ENCODE measurements at regions not wholly inside any gene's neighbourhood (a gene's known extent, or its start where the extent isn't known, plus 50 kb on each side); places are given as distances from the start of the nearest gene placed in this dataset.

GRCh38 chr10:70960316-70960715 lies 72.0 kb upstream of the PCBD1 start:
- H3K79me2 ChIP-seq (ENCODE audit: insufficient read depth), result no peaks in the 10 kb centered on the region
- no peaks in the 10 kb centered on the region for H3K9me3 ChIP-seq (ENCODE audit: low read depth)
- no peaks in the 10 kb centered on the region for H3K36me3 ChIP-seq (ENCODE audit: low read depth)
- no peaks in the 10 kb centered on the region for H4K20me1 ChIP-seq (ENCODE audit: insufficient read depth)
- peaks cover 23% of the 10 kb centered on the region for H3K27me3 ChIP-seq (replicated peaks; ENCODE audit: insufficient read depth)
- no peak overlapping the region for H3K9ac ChIP-seq
- TF ChIP-seq EZH2phosphoT487 (IDR thresholded peaks at IDR 0.05; ENCODE audit: insufficient read depth, low read depth) (no peak), EZH2 (IDR thresholded peaks at IDR 0.05; ENCODE audit: insufficient read depth, poor library complexity, severe bottlenecking) (no peak)
- H3K9me2 ChIP-seq (ENCODE audit: insufficient read depth), result no peaks in the 10 kb centered on the region
- no peak overlapping the region for H3K4me3 ChIP-seq
- no peaks in the 10 kb centered on the region for H3F3A ChIP-seq (ENCODE audit: insufficient read depth)
- no peak overlapping the region for H3K27ac ChIP-seq
- DNase-seq, result no peak
- no peak overlapping the region for H2AFZ ChIP-seq
- H3K4me1 ChIP-seq (ENCODE audit: insufficient read depth), result no peaks in the 10 kb centered on the region
- 72 to 87% methylated on average over 2 of the region's 2 CpGs for WGBS, 2 experiments (ENCODE audit: low coverage in 1 of 2, low lambda C conversion rate in 2 of 2, missing lambda C conversion rate in 2 of 2)
- in situ Hi-C loops (cut with MboI), result no loop called here
- H3K4me2 ChIP-seq (ENCODE audit: unreplicated experiment), result no peak overlapping the region

GRCh38 chr10:70960783-70961570 lies 72.6 kb upstream of the PCBD1 start:
- no peaks in the 10 kb centered on the region for H3K9me2 ChIP-seq (ENCODE audit: insufficient read depth)
- H3K27me3 ChIP-seq (replicated peaks; ENCODE audit: insufficient read depth), result peaks cover 24% of the 10 kb centered on the region
- no peaks in the 10 kb centered on the region for H3K79me2 ChIP-seq (ENCODE audit: insufficient read depth)
- WGBS, 2 experiments (ENCODE audit: low coverage in 1 of 2, low lambda C conversion rate in 2 of 2, missing lambda C conversion rate in 2 of 2), result 52 to 54% methylated on average over 8 to 9 of the region's 9 CpGs
- no peak overlapping the region for H3K4me3 ChIP-seq
- TF ChIP-seq EZH2phosphoT487 (IDR thresholded peaks at IDR 0.05; ENCODE audit: insufficient read depth, low read depth) (no peak), EZH2 (IDR thresholded peaks at IDR 0.05; ENCODE audit: insufficient read depth, poor library complexity, severe bottlenecking) (no peak)
- H2AFZ ChIP-seq, result no peak overlapping the region
- no peak for DNase-seq
- H3K4me1 ChIP-seq (ENCODE audit: insufficient read depth), result no peaks in the 10 kb centered on the region
- no peak overlapping the region for H3K27ac ChIP-seq
- H3K9ac ChIP-seq, result no peak overlapping the region
- no peaks in the 10 kb centered on the region for H4K20me1 ChIP-seq (ENCODE audit: insufficient read depth)
- no peaks in the 10 kb centered on the region for H3F3A ChIP-seq (ENCODE audit: insufficient read depth)
- no peaks in the 10 kb centered on the region for H3K36me3 ChIP-seq (ENCODE audit: low read depth)
- in situ Hi-C loops (cut with MboI), result no loop called here
- no peaks in the 10 kb centered on the region for H3K9me3 ChIP-seq (ENCODE audit: low read depth)
- no peak overlapping the region for H3K4me2 ChIP-seq (ENCODE audit: unreplicated experiment)

GRCh38 chr10:70962686-70963085 lies 74.3 kb upstream of the PCBD1 start:
- TF ChIP-seq EZH2 (IDR thresholded peaks at IDR 0.05; ENCODE audit: insufficient read depth, poor library complexity, severe bottlenecking), result no peak
- no peak for TF ChIP-seq EZH2phosphoT487 (IDR thresholded peaks at IDR 0.05; ENCODE audit: insufficient read depth, low read depth)
- H3K79me2 ChIP-seq (ENCODE audit: insufficient read depth), result no peaks in the 10 kb centered on the region
- no peaks in the 10 kb centered on the region for H3K9me2 ChIP-seq (ENCODE audit: insufficient read depth)
- H3K27me3 ChIP-seq (replicated peaks; ENCODE audit: insufficient read depth), result peaks cover 17% of the 10 kb centered on the region
- no peaks in the 10 kb centered on the region for H3F3A ChIP-seq (ENCODE audit: insufficient read depth)
- no peaks in the 10 kb centered on the region for H4K20me1 ChIP-seq (ENCODE audit: insufficient read depth)
- no peaks in the 10 kb centered on the region for H3K36me3 ChIP-seq (ENCODE audit: low read depth)
- H3K4me3 ChIP-seq, result no peak overlapping the region
- H3K9ac ChIP-seq, result no peak overlapping the region
- no peaks in the 10 kb centered on the region for H3K4me1 ChIP-seq (ENCODE audit: insufficient read depth)
- H3K4me2 ChIP-seq (ENCODE audit: unreplicated experiment), result no peak overlapping the region
- no peaks in the 10 kb centered on the region for H3K9me3 ChIP-seq (ENCODE audit: low read depth)
- no peak for DNase-seq
- 33 to 37% methylated on average over 4 of the region's 4 CpGs for WGBS, 2 experiments (ENCODE audit: low coverage in 1 of 2, low lambda C conversion rate in 2 of 2, missing lambda C conversion rate in 2 of 2)
- H2AFZ ChIP-seq, result no peak overlapping the region
- in situ Hi-C loops (cut with MboI), result no loop called here
- no peak overlapping the region for H3K27ac ChIP-seq

GRCh38 chr10:70963271-70963670 lies 74.9 kb upstream of the PCBD1 start:
- H2AFZ ChIP-seq, result no peak overlapping the region
- H3K4me1 ChIP-seq (ENCODE audit: insufficient read depth), result no peaks in the 10 kb centered on the region
- no peak overlapping the region for H3K4me2 ChIP-seq (ENCODE audit: unreplicated experiment)
- no peak overlapping the region for H3K9ac ChIP-seq
- TF ChIP-seq EZH2 (IDR thresholded peaks at IDR 0.05; ENCODE audit: insufficient read depth, poor library complexity, severe bottlenecking) (no peak), EZH2phosphoT487 (IDR thresholded peaks at IDR 0.05; ENCODE audit: insufficient read depth, low read depth) (no peak)
- peaks cover 15% of the 10 kb centered on the region for H3K27me3 ChIP-seq (replicated peaks; ENCODE audit: insufficient read depth)
- no peaks in the 10 kb centered on the region for H3K9me3 ChIP-seq (ENCODE audit: low read depth)
- no peaks in the 10 kb centered on the region for H4K20me1 ChIP-seq (ENCODE audit: insufficient read depth)
- no peaks in the 10 kb centered on the region for H3K36me3 ChIP-seq (ENCODE audit: low read depth)
- no peak overlapping the region for H3K27ac ChIP-seq
- no peak overlapping the region for H3K4me3 ChIP-seq
- H3F3A ChIP-seq (ENCODE audit: insufficient read depth), result no peaks in the 10 kb centered on the region
- H3K79me2 ChIP-seq (ENCODE audit: insufficient read depth), result no peaks in the 10 kb centered on the region
- H3K9me2 ChIP-seq (ENCODE audit: insufficient read depth), result no peaks in the 10 kb centered on the region
- WGBS, 2 experiments (ENCODE audit: low coverage in 1 of 2, low lambda C conversion rate in 2 of 2, missing lambda C conversion rate in 2 of 2), result 44 to 54% methylated on average over 13 to 14 of the region's 14 CpGs
- DNase-seq, result no peak
- in situ Hi-C loops (cut with MboI), result no loop called here
